ENCODE measurements at regions not wholly inside any gene's neighbourhood (a gene's known extent, or its start where the extent isn't known, plus 50 kb on each side); places are given as distances from the start of the nearest gene placed in this dataset.

DNA sequence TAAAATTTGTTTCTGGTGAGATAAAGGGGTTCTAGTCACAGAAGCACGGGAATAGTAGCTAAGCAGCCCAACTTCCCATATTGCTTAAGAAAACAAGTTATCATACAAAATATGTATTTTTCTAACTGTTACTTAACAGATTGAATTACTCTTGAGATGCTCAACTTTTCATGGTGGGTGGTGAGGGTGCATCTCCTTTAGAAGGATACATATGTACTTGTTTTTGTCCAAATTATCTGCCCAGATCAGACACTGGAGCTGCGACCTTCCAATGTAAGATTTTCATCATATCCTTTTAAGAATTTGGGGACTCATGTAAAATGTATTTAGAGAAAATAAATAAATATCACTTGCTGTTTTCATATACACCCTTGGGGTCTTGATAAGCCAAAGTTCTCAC, 252.2 kb upstream of the SOX2 start:
- TF ChIP-seq, protein P1, sequence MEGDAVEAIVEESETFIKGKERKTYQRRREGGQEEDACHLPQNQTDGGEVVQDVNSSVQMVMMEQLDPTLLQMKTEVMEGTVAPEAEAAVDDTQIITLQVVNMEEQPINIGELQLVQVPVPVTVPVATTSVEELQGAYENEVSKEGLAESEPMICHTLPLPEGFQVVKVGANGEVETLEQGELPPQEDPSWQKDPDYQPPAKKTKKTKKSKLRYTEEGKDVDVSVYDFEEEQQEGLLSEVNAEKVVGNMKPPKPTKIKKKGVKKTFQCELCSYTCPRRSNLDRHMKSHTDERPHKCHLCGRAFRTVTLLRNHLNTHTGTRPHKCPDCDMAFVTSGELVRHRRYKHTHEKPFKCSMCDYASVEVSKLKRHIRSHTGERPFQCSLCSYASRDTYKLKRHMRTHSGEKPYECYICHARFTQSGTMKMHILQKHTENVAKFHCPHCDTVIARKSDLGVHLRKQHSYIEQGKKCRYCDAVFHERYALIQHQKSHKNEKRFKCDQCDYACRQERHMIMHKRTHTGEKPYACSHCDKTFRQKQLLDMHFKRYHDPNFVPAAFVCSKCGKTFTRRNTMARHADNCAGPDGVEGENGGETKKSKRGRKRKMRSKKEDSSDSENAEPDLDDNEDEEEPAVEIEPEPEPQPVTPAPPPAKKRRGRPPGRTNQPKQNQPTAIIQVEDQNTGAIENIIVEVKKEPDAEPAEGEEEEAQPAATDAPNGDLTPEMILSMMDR (IDR thresholded peaks at IDR 0.05; ENCODE audit: low read depth, low read length), result no peak
- TF ChIP-seq EZH2phosphoT487 (IDR thresholded peaks at IDR 0.05; ENCODE audit: low read depth), result no peak

All from OCI-LY3 (cell line).